ENCODE measurements at regions not wholly inside any gene's neighbourhood (a gene's known extent, or its start where the extent isn't known, plus 50 kb on each side); places are given as distances from the start of the nearest gene placed in this dataset.

DNA sequence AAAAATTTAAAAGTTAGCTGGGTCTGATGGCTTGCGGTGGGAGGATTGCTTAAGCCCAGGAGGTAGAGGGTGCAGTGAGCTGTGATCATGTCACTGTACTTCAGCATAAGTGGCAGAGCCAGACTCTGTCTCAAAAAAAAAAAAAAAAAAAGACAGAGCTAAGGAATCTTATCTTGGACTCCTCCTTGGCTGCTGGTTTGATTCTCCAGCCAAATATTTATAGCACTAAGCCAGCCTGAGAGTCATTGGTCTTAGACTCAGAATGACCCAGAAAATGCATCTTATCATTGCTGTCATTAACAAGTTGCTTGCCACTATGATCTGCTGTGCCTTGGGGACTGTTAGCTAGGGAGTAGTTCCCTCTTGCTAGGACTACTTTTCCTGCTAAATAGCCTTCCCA is 164.7 kb downstream of the GNAT3 start:
- Histone ChIP-seq H3K4me3 (ENCODE audit: insufficient read depth, low read depth, low read length) (no peak overlapping the region), H3K36me3 (ENCODE audit: insufficient read depth, low read length) (no peaks in the 10 kb centered on the region), H3K9me3 (ENCODE audit: insufficient read depth, low read depth, low read length) (no peaks in the 10 kb centered on the region), H3K9ac (ENCODE audit: low read length) (no peak overlapping the region), H3K27me3 (ENCODE audit: insufficient read depth, low read length) (no peaks in the 10 kb centered on the region), H3K4me1 (ENCODE audit: insufficient read depth, low read length) (peaks cover 4% of the 10 kb centered on the region), H2AFZ (ENCODE audit: low read depth, low read length) (no peak overlapping the region), H3K27ac (ENCODE audit: low read depth, low read length) (no peak overlapping the region), H4K20me1 (ENCODE audit: insufficient read depth, low read length) (no peaks in the 10 kb centered on the region), H3K79me2 (ENCODE audit: insufficient read depth, low read length) (no peaks in the 10 kb centered on the region), H3K4me2 (ENCODE audit: low read length) (no peak overlapping the region)
- Mint-ChIP-seq H3K4me3 (ENCODE audit: unreplicated experiment) (no peak overlapping the region), H3K27ac (ENCODE audit: unreplicated experiment) (no peak overlapping the region), H3K4me1 (ENCODE audit: low read depth, unreplicated experiment) (no peaks in the 10 kb centered on the region), H3K9me3 (ENCODE audit: unreplicated experiment) (no peaks in the 10 kb centered on the region), H3K36me3 (ENCODE audit: low read depth, unreplicated experiment) (no peaks in the 10 kb centered on the region), H3K27me3 (ENCODE audit: low read depth, unreplicated experiment) (no peaks in the 10 kb centered on the region)
- TF ChIP-seq, protein P1, sequence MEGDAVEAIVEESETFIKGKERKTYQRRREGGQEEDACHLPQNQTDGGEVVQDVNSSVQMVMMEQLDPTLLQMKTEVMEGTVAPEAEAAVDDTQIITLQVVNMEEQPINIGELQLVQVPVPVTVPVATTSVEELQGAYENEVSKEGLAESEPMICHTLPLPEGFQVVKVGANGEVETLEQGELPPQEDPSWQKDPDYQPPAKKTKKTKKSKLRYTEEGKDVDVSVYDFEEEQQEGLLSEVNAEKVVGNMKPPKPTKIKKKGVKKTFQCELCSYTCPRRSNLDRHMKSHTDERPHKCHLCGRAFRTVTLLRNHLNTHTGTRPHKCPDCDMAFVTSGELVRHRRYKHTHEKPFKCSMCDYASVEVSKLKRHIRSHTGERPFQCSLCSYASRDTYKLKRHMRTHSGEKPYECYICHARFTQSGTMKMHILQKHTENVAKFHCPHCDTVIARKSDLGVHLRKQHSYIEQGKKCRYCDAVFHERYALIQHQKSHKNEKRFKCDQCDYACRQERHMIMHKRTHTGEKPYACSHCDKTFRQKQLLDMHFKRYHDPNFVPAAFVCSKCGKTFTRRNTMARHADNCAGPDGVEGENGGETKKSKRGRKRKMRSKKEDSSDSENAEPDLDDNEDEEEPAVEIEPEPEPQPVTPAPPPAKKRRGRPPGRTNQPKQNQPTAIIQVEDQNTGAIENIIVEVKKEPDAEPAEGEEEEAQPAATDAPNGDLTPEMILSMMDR (IDR thresholded peaks at IDR 0.05; ENCODE audit: insufficient read depth, low read depth, low read length): no peak
- TF ChIP-seq EZH2 (IDR thresholded peaks at IDR 0.05; ENCODE audit: insufficient read depth, low read length): no peak
- FAIRE-seq (no peak), DNase-seq (ENCODE audit: low read depth) (peak; percentile 32)

- peaks cover 4% of the 10 kb centered on the region for H3K4me1 ChIP-seq (ENCODE audit: insufficient read depth, low read length)
- no peak overlapping the region for H3K27ac ChIP-seq (ENCODE audit: low read depth, low read length)
- Mint-ChIP-seq H3K4me3 (ENCODE audit: unreplicated experiment) (no peak overlapping the region), H3K27me3 (ENCODE audit: low read depth, unreplicated experiment) (no peaks in the 10 kb centered on the region), H3K9me3 (ENCODE audit: unreplicated experiment) (no peaks in the 10 kb centered on the region), H3K27ac (ENCODE audit: unreplicated experiment) (no peak overlapping the region), H3K36me3 (ENCODE audit: low read depth, unreplicated experiment) (no peaks in the 10 kb centered on the region), H3K4me1 (ENCODE audit: low read depth, unreplicated experiment) (no peaks in the 10 kb centered on the region)
- TF ChIP-seq, protein P1 (IDR thresholded peaks at IDR 0.05; ENCODE audit: insufficient read depth, low read depth, low read length): no peak
- TF ChIP-seq EZH2 (IDR thresholded peaks at IDR 0.05; ENCODE audit: insufficient read depth, low read length): no peak
- H2AFZ ChIP-seq (ENCODE audit: low read depth, low read length): no peak overlapping the region
- H3K4me3 ChIP-seq (ENCODE audit: insufficient read depth, low read depth, low read length): no peak overlapping the region
- no peak overlapping the region for H3K9ac ChIP-seq (ENCODE audit: low read length)
- H3K4me2 ChIP-seq (ENCODE audit: low read length): no peak overlapping the region
- peak; percentile 87 for DNase-seq (ENCODE audit: low read depth)
- H3K27me3 ChIP-seq (ENCODE audit: insufficient read depth, low read length): no peaks in the 10 kb centered on the region
- no peaks in the 10 kb centered on the region for H3K9me3 ChIP-seq (ENCODE audit: insufficient read depth, low read depth, low read length)
- no peaks in the 10 kb centered on the region for H4K20me1 ChIP-seq (ENCODE audit: insufficient read depth, low read length)
- no peak for FAIRE-seq
- no peaks in the 10 kb centered on the region for H3K36me3 ChIP-seq (ENCODE audit: insufficient read depth, low read length)
- no peaks in the 10 kb centered on the region for H3K79me2 ChIP-seq (ENCODE audit: insufficient read depth, low read length)
Observed at GRCh38 chr7:80346704-80347103, 165.2 kb downstream of the GNAT3 start.

GRCh38 chr7:80335511-80336231 is 176.2 kb downstream of the GNAT3 start:
- H3K9ac ChIP-seq (ENCODE audit: low read length): no peak overlapping the region
- TF ChIP-seq, protein P1 (IDR thresholded peaks at IDR 0.05; ENCODE audit: insufficient read depth, low read depth, low read length): no peak
- no peak for TF ChIP-seq EZH2 (IDR thresholded peaks at IDR 0.05; ENCODE audit: insufficient read depth, low read length)
- Mint-ChIP-seq H3K4me3 (ENCODE audit: unreplicated experiment) (no peak overlapping the region), H3K27ac (ENCODE audit: unreplicated experiment) (no peak overlapping the region), H3K36me3 (ENCODE audit: low read depth, unreplicated experiment) (no peaks in the 10 kb centered on the region), H3K9me3 (ENCODE audit: unreplicated experiment) (no peaks in the 10 kb centered on the region), H3K27me3 (ENCODE audit: low read depth, unreplicated experiment) (no peaks in the 10 kb centered on the region), H3K4me1 (ENCODE audit: low read depth, unreplicated experiment) (no peaks in the 10 kb centered on the region)
- H3K4me2 ChIP-seq (ENCODE audit: low read length): no peak overlapping the region
- no peaks in the 10 kb centered on the region for H3K9me3 ChIP-seq (ENCODE audit: insufficient read depth, low read depth, low read length)
- H3K27ac ChIP-seq (ENCODE audit: low read depth, low read length): no peak overlapping the region
- no peak overlapping the region for H3K4me3 ChIP-seq (ENCODE audit: insufficient read depth, low read depth, low read length)
- no peak for DNase-seq (ENCODE audit: low read depth)
- no peak overlapping the region for H2AFZ ChIP-seq (ENCODE audit: low read depth, low read length)
- H3K36me3 ChIP-seq (ENCODE audit: insufficient read depth, low read length): no peaks in the 10 kb centered on the region
- no peaks in the 10 kb centered on the region for H3K4me1 ChIP-seq (ENCODE audit: insufficient read depth, low read length)
- no peaks in the 10 kb centered on the region for H3K79me2 ChIP-seq (ENCODE audit: insufficient read depth, low read length)
- FAIRE-seq: no peak
- no peaks in the 10 kb centered on the region for H3K27me3 ChIP-seq (ENCODE audit: insufficient read depth, low read length)
- no peaks in the 10 kb centered on the region for H4K20me1 ChIP-seq (ENCODE audit: insufficient read depth, low read length)

All from astrocyte (in vitro differentiated cells and primary cell).